ENCODE measurements at regions not wholly inside any gene's neighbourhood (a gene's known extent, or its start where the extent isn't known, plus 50 kb on each side); places are given as distances from the start of the nearest gene placed in this dataset.

- no peaks in the 10 kb centered on the region for H3K27me3 ChIP-seq (replicated peaks; ENCODE audit: insufficient read depth)
- H3K4me3 ChIP-seq, result no peak overlapping the region
- ATAC-seq (ENCODE audit: insufficient number of reproducible peaks, low FRiP score, low read depth) (no peak), DNase-seq (ENCODE audit: low spot score) (no peak)
- no peaks in the 10 kb centered on the region for H3K36me3 ChIP-seq
- no peak overlapping the region for H3K27ac ChIP-seq
- H3K4me1 ChIP-seq (ENCODE audit: control insufficient read depth in 1 of 2, low read depth in 2 of 2), result peaks cover 0 to 5% of the 10 kb centered on the region in 2 donors
- H3K9me3 ChIP-seq, result no peaks in the 10 kb centered on the region
- no peak for TF ChIP-seq CTCF (IDR thresholded peaks at IDR 0.05)
Measured at GRCh38 chrX:39653691-39654090, 444.1 kb downstream of the BCOR start.

GRCh38 chrX:39654183-39654925 lies 443.4 kb downstream of the BCOR start:
- no peak for ATAC-seq (ENCODE audit: insufficient number of reproducible peaks, low FRiP score, low read depth)
- Histone ChIP-seq H3K4me3 (no peak overlapping the region), H3K4me1 (ENCODE audit: control insufficient read depth in 1 of 2, low read depth in 2 of 2) (no peaks in the 10 kb centered on the region), H3K27ac (no peak overlapping the region), H3K27me3 (replicated peaks; ENCODE audit: insufficient read depth) (no peaks in the 10 kb centered on the region), H3K36me3 (no peaks in the 10 kb centered on the region), H3K9me3 (no peaks in the 10 kb centered on the region)
- DNase-seq (ENCODE audit: low spot score), result no peak
- no peak for TF ChIP-seq CTCF (IDR thresholded peaks at IDR 0.05)

- no peak for ATAC-seq (ENCODE audit: insufficient number of reproducible peaks, low FRiP score, low read depth)
- no peaks in the 10 kb centered on the region for H3K9me3 ChIP-seq
- H3K36me3 ChIP-seq, result no peaks in the 10 kb centered on the region
- H3K4me3 ChIP-seq, result no peak overlapping the region
- no peak for DNase-seq (ENCODE audit: low spot score)
- TF ChIP-seq CTCF (IDR thresholded peaks at IDR 0.05), result no peak
- H3K4me1 ChIP-seq (ENCODE audit: control insufficient read depth in 1 of 2, low read depth in 2 of 2), result no peaks in the 10 kb centered on the region
- no peak overlapping the region for H3K27ac ChIP-seq
- H3K27me3 ChIP-seq (replicated peaks; ENCODE audit: insufficient read depth), result no peaks in the 10 kb centered on the region
Measured at GRCh38 chrX:39654952-39655351, 442.8 kb downstream of the BCOR start.

- TF ChIP-seq CTCF (IDR thresholded peaks at IDR 0.05), result no peak
- Histone ChIP-seq H3K4me3 (no peak overlapping the region), H3K36me3 (no peaks in the 10 kb centered on the region), H3K9me3 (no peaks in the 10 kb centered on the region), H3K27ac (no peak overlapping the region), H3K27me3 (replicated peaks; ENCODE audit: insufficient read depth) (no peaks in the 10 kb centered on the region), H3K4me1 (ENCODE audit: control insufficient read depth in 1 of 2, low read depth in 2 of 2) (no peaks in the 10 kb centered on the region)
- ATAC-seq (ENCODE audit: insufficient number of reproducible peaks, low FRiP score, low read depth) (no peak), DNase-seq (ENCODE audit: low spot score) (no peak)
Measured at GRCh38 chrX:39661116-39661907, 436.4 kb downstream of the BCOR start.

- Histone ChIP-seq H3K9me3 (no peaks in the 10 kb centered on the region), H3K36me3 (no peaks in the 10 kb centered on the region), H3K27me3 (replicated peaks; ENCODE audit: insufficient read depth) (no peaks in the 10 kb centered on the region), H3K4me3 (no peak overlapping the region), H3K27ac (no peak overlapping the region), H3K4me1 (ENCODE audit: control insufficient read depth in 1 of 2, low read depth in 2 of 2) (no peaks in the 10 kb centered on the region)
- TF ChIP-seq CTCF (IDR thresholded peaks at IDR 0.05), result no peak
- DNase-seq (ENCODE audit: low spot score), result no peak
- ATAC-seq (ENCODE audit: insufficient number of reproducible peaks, low FRiP score, low read depth), result no peak
Measured at GRCh38 chrX:39665830-39666518, 431.8 kb downstream of the BCOR start.
